ENCODE measurements at regions not wholly inside any gene's neighbourhood (a gene's known extent, or its start where the extent isn't known, plus 50 kb on each side); places are given as distances from the start of the nearest gene placed in this dataset.
"Not testable (repeated sequence)": the region's sequence is repeated elsewhere in the genome, so short reads cannot be mapped to it uniquely, and the experiment has no call there.

DNA sequence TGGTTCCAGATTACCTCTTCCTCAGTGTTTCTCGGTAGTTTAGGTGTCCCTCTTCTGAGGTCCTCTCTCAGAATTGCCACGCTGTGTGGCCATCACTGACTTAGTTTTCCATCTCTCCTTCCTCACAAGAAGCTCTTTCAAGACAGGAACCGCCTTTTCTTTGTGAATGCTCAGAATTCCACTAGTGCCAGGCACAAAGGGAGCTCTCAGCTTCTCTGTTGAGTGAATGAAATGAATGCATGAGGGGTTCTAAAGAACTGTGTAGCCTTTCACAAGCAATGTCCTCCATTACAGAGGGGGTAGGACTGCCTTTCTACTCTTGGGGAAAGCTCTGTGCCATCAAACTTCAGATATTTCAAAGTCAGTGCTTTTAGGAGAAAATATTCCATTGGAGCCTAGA lies 546.8 kb downstream of the RWDD3 start:
- H3K4me1 ChIP-seq = no peaks in the 10 kb centered on the region
- 60 to 83% methylated on average over 1 to 3 of the region's 3 CpGs for WGBS, 2 donors (ENCODE audit: low coverage in 1 of 2)
- H3K4me3 ChIP-seq = no peak overlapping the region
- in situ Hi-C loops (cut with MboI; ENCODE audit: low pct_ligation_motif_present in 1 of 4, low pct_unique_long_range_greater_than_20kb in 1 of 4, low sequenced_read_pairs in 3 of 4) (no loop called here), intact Hi-C loops (cut with DNase I; ENCODE audit: low total_unique reads) (no loop called here)
- H3K9me3 ChIP-seq = no peaks in the 10 kb centered on the region
- H3K27me3 ChIP-seq = no peaks in the 10 kb centered on the region
- no peaks in the 10 kb centered on the region for H3K36me3 ChIP-seq
- TF ChIP-seq, protein P1, sequence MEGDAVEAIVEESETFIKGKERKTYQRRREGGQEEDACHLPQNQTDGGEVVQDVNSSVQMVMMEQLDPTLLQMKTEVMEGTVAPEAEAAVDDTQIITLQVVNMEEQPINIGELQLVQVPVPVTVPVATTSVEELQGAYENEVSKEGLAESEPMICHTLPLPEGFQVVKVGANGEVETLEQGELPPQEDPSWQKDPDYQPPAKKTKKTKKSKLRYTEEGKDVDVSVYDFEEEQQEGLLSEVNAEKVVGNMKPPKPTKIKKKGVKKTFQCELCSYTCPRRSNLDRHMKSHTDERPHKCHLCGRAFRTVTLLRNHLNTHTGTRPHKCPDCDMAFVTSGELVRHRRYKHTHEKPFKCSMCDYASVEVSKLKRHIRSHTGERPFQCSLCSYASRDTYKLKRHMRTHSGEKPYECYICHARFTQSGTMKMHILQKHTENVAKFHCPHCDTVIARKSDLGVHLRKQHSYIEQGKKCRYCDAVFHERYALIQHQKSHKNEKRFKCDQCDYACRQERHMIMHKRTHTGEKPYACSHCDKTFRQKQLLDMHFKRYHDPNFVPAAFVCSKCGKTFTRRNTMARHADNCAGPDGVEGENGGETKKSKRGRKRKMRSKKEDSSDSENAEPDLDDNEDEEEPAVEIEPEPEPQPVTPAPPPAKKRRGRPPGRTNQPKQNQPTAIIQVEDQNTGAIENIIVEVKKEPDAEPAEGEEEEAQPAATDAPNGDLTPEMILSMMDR (IDR thresholded peaks at IDR 0.05) = no peak
- TF ChIP-seq POLR2AphosphoS5 (IDR thresholded peaks at IDR 0.05) (no peak), POLR2A (IDR thresholded peaks at IDR 0.05) (no peak), EP300 (IDR thresholded peaks at IDR 0.05; ENCODE audit: low read depth) (no peak)
- no peak overlapping the region for H3K27ac ChIP-seq
- no peak for DNase-seq

DNA sequence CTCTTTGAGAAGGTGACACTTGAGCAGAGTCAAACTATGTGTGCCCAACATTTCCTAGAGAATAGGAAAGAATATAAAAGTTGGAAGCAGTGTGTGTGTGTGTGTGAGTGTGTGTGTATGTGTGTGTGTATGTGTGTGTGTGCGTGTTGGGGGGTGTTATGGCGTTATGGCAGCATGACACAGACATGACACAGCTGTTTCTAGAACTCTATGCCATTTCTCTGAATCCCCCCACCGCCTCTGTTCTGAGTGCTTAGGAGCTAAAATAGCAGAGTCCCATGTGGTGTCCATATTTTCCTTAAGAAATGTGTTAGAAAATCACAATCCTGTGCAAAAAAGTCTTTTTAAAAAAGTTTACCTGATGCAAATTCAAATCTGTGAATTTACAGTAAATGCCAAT lies 556.1 kb downstream of the RWDD3 start:
- 64% methylated on average over 3 of the region's 3 CpGs; no CpG with 5 or more reads in 1 of the 2 donors for WGBS, 2 donors (ENCODE audit: low coverage in 1 of 2)
- no peaks in the 10 kb centered on the region for H3K27me3 ChIP-seq
- H3K27ac ChIP-seq = no peak overlapping the region
- H3K36me3 ChIP-seq = no peaks in the 10 kb centered on the region
- TF ChIP-seq EP300 (IDR thresholded peaks at IDR 0.05; ENCODE audit: low read depth) (no peak), POLR2A (IDR thresholded peaks at IDR 0.05) (no peak), POLR2AphosphoS5 (IDR thresholded peaks at IDR 0.05) (no peak)
- TF ChIP-seq, protein P1 (IDR thresholded peaks at IDR 0.05) = no peak
- H3K4me3 ChIP-seq = no peak overlapping the region
- H3K9me3 ChIP-seq = no peaks in the 10 kb centered on the region
- in situ Hi-C loops (cut with MboI; ENCODE audit: low pct_ligation_motif_present in 1 of 4, low pct_unique_long_range_greater_than_20kb in 1 of 4, low sequenced_read_pairs in 3 of 4) = no loop called here
- H3K4me1 ChIP-seq = no peaks in the 10 kb centered on the region
- DNase-seq = no peak
- intact Hi-C loops (cut with DNase I; ENCODE audit: low total_unique reads) = no loop called here

DNA sequence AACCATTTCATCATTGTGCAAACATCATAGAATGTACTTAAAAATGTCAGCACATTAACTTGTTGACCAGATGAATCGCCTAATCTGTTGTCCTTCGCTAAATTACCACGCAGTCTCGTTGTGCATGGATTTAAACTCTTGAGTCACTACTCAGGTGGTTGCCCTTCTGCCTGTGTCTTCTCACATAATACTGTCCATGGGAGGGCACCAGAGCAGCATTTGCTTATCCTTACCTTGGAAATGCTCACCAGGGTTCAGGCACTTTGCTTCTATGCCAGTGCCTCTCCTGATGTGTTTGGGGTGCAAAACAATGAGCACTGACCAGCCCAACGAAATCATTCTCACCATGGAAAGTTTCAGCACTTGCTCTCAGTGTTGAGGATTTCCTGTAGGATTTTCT lies 559.9 kb downstream of the RWDD3 start:
- Histone ChIP-seq H3K27ac (no peak overlapping the region), H3K27me3 (no peaks in the 10 kb centered on the region), H3K4me3 (no peak overlapping the region), H3K4me1 (no peaks in the 10 kb centered on the region), H3K9me3 (no peaks in the 10 kb centered on the region), H3K36me3 (no peaks in the 10 kb centered on the region)
- no peak for DNase-seq
- WGBS, 2 donors (ENCODE audit: low coverage in 1 of 2) = 62 to 67% methylated on average over 5 of the region's 5 CpGs
- in situ Hi-C loops (cut with MboI; ENCODE audit: low pct_ligation_motif_present in 1 of 4, low pct_unique_long_range_greater_than_20kb in 1 of 4, low sequenced_read_pairs in 3 of 4) (no loop called here), intact Hi-C loops (cut with DNase I; ENCODE audit: low total_unique reads) (no loop called here)
- no peak for TF ChIP-seq POLR2A (IDR thresholded peaks at IDR 0.05)

DNA sequence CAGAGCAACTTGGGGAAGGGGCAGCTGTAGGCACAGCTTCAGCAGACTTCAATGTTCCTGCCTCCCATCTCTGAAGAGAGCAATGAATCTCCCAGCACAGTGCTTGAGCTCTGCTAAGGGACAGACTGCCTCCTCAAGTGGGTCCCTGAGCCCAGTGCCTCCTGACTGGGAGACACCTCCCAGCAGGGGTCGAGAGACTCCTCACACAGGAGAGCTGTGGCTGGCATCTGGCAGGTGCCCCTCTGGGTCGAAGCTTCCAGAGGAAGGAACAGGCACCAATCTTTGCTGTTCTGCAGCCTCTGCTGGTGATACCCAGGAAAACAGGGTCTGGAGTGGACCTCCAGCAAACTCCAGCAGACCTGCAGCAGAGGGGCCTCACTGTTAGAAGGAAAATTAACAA lies 563.8 kb downstream of the RWDD3 start:
- not testable (repeated sequence) for H3K4me1 ChIP-seq
- 71% methylated on average over 2 of the region's 2 CpGs; no CpG with 5 or more reads in 1 of the 2 donors for WGBS, 2 donors (ENCODE audit: low coverage in 1 of 2)

DNA sequence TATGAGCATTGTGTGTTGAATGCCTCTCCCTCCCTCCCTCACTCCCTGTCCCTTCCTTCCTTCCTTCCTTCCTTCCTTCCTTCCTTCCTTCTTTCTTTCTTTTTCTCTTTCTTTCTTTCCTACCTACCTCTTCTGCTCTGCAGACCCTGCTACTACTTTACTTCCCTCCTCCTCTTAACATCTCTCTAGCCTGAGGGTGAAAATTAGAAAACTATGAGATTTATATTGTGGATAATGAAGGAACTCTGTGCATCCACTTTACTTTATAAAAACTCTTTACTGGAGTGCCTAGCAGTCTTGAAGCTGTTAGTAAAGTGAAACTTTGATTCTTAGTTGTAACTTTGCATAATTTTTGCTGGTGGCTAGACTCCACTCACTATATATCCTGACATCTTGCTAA lies 572.2 kb downstream of the RWDD3 start:
- in situ Hi-C loops (cut with MboI; ENCODE audit: low pct_ligation_motif_present in 1 of 4, low pct_unique_long_range_greater_than_20kb in 1 of 4, low sequenced_read_pairs in 3 of 4) = no loop called here

More for the DNA sequence above, 563.8 kb downstream of the RWDD3 start:
- H3K27ac ChIP-seq; H3K27me3 ChIP-seq; H3K36me3 ChIP-seq; DNase-seq; H3K9me3 ChIP-seq; in situ Hi-C loops (cut with MboI; ENCODE audit: low pct_ligation_motif_present in 1 of 4, low pct_unique_long_range_greater_than_20kb in 1 of 4, low sequenced_read_pairs in 3 of 4); intact Hi-C loops (cut with DNase I; ENCODE audit: low total_unique reads); H3K4me3 ChIP-seq: not testable (repeated sequence)

More for the DNA sequence above, 572.2 kb downstream of the RWDD3 start:
- Histone ChIP-seq H3K4me1 (no peaks in the 10 kb centered on the region), H3K27me3 (no peaks in the 10 kb centered on the region), H3K4me3 (no peak overlapping the region), H3K36me3 (no peaks in the 10 kb centered on the region), H3K27ac (no peak overlapping the region), H3K9me3 (no peaks in the 10 kb centered on the region)
- DNase-seq = no peak
- intact Hi-C loops (cut with DNase I; ENCODE audit: low total_unique reads) = no loop called here
- TF ChIP-seq, protein P1 (IDR thresholded peaks at IDR 0.05) = no peak
- no peak for TF ChIP-seq POLR2AphosphoS5 (IDR thresholded peaks at IDR 0.05)
